ENCODE measurements at regions not wholly inside any gene's neighbourhood (a gene's known extent, or its start where the extent isn't known, plus 50 kb on each side); places are given as distances from the start of the nearest gene placed in this dataset.

DNA sequence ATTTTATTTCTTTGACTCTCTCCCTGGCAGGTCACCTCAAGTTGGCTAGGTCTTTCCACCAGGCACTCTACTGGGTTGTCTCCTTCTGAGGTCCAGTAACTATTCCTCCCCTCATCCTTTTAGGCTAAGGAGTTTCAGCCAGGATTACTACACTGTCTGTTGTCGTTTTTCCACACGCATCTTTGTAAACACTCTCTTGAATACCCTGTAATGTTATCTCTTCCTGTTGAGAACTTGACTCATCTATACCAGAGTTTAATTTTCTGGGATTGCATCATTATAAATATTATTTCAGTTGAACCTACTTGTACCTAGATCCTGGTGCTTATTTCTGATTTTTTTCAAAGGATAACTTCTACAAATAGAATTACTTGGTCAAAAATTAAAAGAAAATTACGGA is 138.3 kb downstream of the SQOR start:
- TF ChIP-seq CTCF (IDR thresholded peaks at IDR 0.05; ENCODE audit: insufficient read depth, low read depth, low read length) (no peak), EZH2 (IDR thresholded peaks at IDR 0.05; ENCODE audit: insufficient read depth, low read length) (no peak)

Data from astrocyte (in vitro differentiated cells and primary cell).